A204.1 (cell line): ENCODE measurements at regions not wholly inside any gene's neighbourhood (a gene's known extent, or its start where the extent isn't known, plus 50 kb on each side); places are given as distances from the start of the nearest gene placed in this dataset.
"Not testable (repeated sequence)": the region's sequence is repeated elsewhere in the genome, so short reads cannot be mapped to it uniquely, and the experiment has no call there.

ENCODE experiments used
- FAIRE-seq: peaks from 2 replicates; lab custom pipeline; 2012; peaks lifted over from hg19 to GRCh38; lab: Jason Lieb, UNC

GRCh38 chr10:30531751-30532530 lies 97.6 kb downstream of the LYZL2 start:
- no peak for FAIRE-seq

DNA sequence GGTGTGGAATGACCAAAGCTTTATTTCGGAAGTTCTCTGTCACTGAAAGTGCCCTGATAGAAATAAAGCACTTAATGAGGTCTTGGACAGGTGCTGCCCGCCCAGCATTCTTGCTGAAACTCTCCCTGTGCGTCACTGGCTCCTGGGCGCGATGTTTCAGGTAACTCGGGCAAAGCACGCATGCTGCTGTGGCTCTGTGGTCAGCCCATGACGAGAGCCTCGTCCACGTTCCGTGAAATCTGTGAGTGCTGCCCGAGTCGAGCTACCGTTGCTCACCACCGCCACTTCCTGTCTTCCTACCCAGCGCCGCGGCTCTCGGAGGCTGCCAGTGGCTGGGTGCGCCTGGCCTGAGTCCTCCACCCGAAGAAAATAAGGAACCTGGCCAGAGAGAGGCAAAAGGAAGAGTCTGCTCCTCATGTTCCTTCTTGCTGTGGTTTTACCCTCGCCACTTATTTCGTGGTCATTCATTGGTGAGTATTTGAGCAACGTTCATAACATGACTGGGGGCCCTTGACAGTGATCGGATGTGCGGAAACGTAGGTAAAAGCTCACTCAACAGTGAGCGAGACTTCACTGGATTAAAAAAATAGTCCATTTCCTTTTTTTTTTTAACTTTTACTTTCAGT lies 95.5 kb downstream of the MAP3K8 start:
- FAIRE-seq = no peak

GRCh38 chr10:30528429-30528786 lies 94.4 kb downstream of the MAP3K8 start:
- no peak for FAIRE-seq

- no peak for FAIRE-seq
Observed at GRCh38 chr10:30527623-30528428, 93.8 kb downstream of the MAP3K8 start.

- FAIRE-seq = not testable (repeated sequence)
Observed at GRCh38 chr10:30522661-30523078, 88.7 kb downstream of the MAP3K8 start.

DNA sequence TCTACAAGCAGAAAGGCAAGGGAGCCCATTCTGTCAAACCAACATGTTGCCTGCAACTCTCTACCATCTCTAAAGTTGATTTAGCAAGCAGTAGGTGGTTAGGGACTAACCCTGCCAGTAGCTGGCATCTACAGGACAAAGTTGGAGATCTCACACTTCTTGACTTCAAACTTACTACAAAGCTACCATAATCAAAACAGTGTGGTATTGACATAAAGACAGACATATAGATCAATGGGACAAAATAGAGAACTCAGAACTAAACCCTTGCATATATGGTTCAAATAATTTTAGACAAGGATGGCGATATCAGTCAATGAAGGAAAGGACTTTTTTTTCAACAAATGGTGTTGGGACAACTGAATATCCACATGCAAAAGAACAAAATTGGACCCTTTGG lies 84.9 kb downstream of the MAP3K8 start:
- no peak for FAIRE-seq
